ENCODE measurements at regions not wholly inside any gene's neighbourhood (a gene's known extent, or its start where the extent isn't known, plus 50 kb on each side); places are given as distances from the start of the nearest gene placed in this dataset.

DNA sequence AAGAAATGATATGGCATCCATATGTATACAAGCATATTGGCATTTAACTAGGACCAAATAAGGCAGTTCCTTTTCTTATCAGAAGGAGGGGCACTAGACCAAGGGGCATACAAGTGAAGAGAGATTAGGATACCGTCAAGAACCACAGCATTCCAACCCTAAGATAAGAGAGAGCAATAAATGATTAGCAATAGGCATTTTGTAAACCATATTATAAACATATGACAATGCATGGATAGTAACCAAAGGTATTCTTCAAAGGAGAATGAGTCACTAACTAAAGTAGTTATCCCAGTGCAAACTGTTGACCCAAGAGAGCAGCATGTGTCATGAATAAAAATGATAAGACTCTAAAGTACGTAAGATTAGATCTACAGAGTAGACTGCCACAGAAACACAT, 500.9 kb upstream of the HTR2A start:
- no peak overlapping the region for H3K4me3 ChIP-seq
- DNase-seq (ENCODE audit: extremely low spot score in 2 of 2), result no peak
- no peaks in the 10 kb centered on the region for H3K4me1 ChIP-seq
- H3K9me3 ChIP-seq, result no peaks in the 10 kb centered on the region
- TF ChIP-seq CTCF (IDR thresholded peaks at IDR 0.05) (no peak), POLR2A (IDR thresholded peaks at IDR 0.05) (no peak), POLR2AphosphoS5 (IDR thresholded peaks at IDR 0.05; ENCODE audit: insufficient read depth in 1 of 2, low read depth in 1 of 2) (no peak)
- no peaks in the 10 kb centered on the region for H3K27me3 ChIP-seq
- H3K27ac ChIP-seq, result no peak overlapping the region
- intact Hi-C loops (cut with DNase I), result no loop called here
- no peaks in the 10 kb centered on the region for H3K36me3 ChIP-seq

- intact Hi-C loops (cut with DNase I), result no loop called here
- Histone ChIP-seq H3K36me3 (no peaks in the 10 kb centered on the region), H3K27me3 (no peaks in the 10 kb centered on the region), H3K4me3 (no peak overlapping the region), H3K27ac (no peak overlapping the region), H3K9me3 (no peaks in the 10 kb centered on the region), H3K4me1 (no peaks in the 10 kb centered on the region)
- no peak for TF ChIP-seq POLR2AphosphoS5 (IDR thresholded peaks at IDR 0.05; ENCODE audit: insufficient read depth in 1 of 2, low read depth in 1 of 2)
- TF ChIP-seq POLR2A (IDR thresholded peaks at IDR 0.05), result no peak
- no peak for TF ChIP-seq CTCF (IDR thresholded peaks at IDR 0.05)
- DNase-seq (ENCODE audit: extremely low spot score in 2 of 2), result no peak
These were observed 500.1 kb upstream of the HTR2A start for GRCh38 chr13:47396915-47397314.

GRCh38 chr13:47374741-47375140, 477.9 kb upstream of the HTR2A start:
- intact Hi-C loops (cut with DNase I), result no loop called here
- H3K9me3 ChIP-seq, result no peaks in the 10 kb centered on the region
- TF ChIP-seq POLR2A (IDR thresholded peaks at IDR 0.05), result no peak
- no peak for TF ChIP-seq CTCF (IDR thresholded peaks at IDR 0.05)
- TF ChIP-seq POLR2AphosphoS5 (IDR thresholded peaks at IDR 0.05; ENCODE audit: insufficient read depth in 1 of 2, low read depth in 1 of 2), result no peak

GRCh38 chr13:47372751-47373150, 475.9 kb upstream of the HTR2A start:
- intact Hi-C loops (cut with DNase I), result no loop called here

More at GRCh38 chr13:47374741-47375140, 477.9 kb upstream of the HTR2A start:
- H3K27ac ChIP-seq, result no peak overlapping the region
- H3K4me1 ChIP-seq, result no peaks in the 10 kb centered on the region
- no peaks in the 10 kb centered on the region for H3K27me3 ChIP-seq
- DNase-seq (ENCODE audit: extremely low spot score in 2 of 2), result no peak
- H3K4me3 ChIP-seq, result no peak overlapping the region
- H3K36me3 ChIP-seq, result no peaks in the 10 kb centered on the region

GRCh38 chr13:47351798-47352197, 454.9 kb upstream of the HTR2A start:
- no peaks in the 10 kb centered on the region for H3K27me3 ChIP-seq
- DNase-seq (ENCODE audit: extremely low spot score in 2 of 2), result no peak
- H3K4me1 ChIP-seq, result no peaks in the 10 kb centered on the region
- H3K9me3 ChIP-seq, result peaks cover 3% of the 10 kb centered on the region
- no peak overlapping the region for H3K4me3 ChIP-seq
- TF ChIP-seq POLR2A (IDR thresholded peaks at IDR 0.05), result no peak
- TF ChIP-seq POLR2AphosphoS5 (IDR thresholded peaks at IDR 0.05; ENCODE audit: insufficient read depth in 1 of 2, low read depth in 1 of 2), result no peak
- TF ChIP-seq CTCF (IDR thresholded peaks at IDR 0.05), result no peak
- intact Hi-C loops (cut with DNase I), result no loop called here
- no peak overlapping the region for H3K27ac ChIP-seq
- no peaks in the 10 kb centered on the region for H3K36me3 ChIP-seq

More at GRCh38 chr13:47372751-47373150, 475.9 kb upstream of the HTR2A start:
- no peak for DNase-seq (ENCODE audit: extremely low spot score in 2 of 2)
- Histone ChIP-seq H3K9me3 (no peaks in the 10 kb centered on the region), H3K4me1 (no peaks in the 10 kb centered on the region), H3K36me3 (no peaks in the 10 kb centered on the region), H3K27ac (no peak overlapping the region), H3K27me3 (no peaks in the 10 kb centered on the region), H3K4me3 (no peak overlapping the region)
- TF ChIP-seq CTCF (IDR thresholded peaks at IDR 0.05) (no peak), POLR2A (IDR thresholded peaks at IDR 0.05) (no peak), POLR2AphosphoS5 (IDR thresholded peaks at IDR 0.05; ENCODE audit: insufficient read depth in 1 of 2, low read depth in 1 of 2) (no peak)

Data from vagina (tissue), 2 donors.